Mesenchymal stem cell (in vitro differentiated cells and primary cell): ENCODE measurements at regions not wholly inside any gene's neighbourhood (a gene's known extent, or its start where the extent isn't known, plus 50 kb on each side); places are given as distances from the start of the nearest gene placed in this dataset.

Experiments used
- DNase-seq: peaks from one replicate; pipeline ENCODE4 v3.0.0-alpha.2; 2013
- H2AFZ ChIP-seq: one replicate; pipeline ENCODE4 v1.6.1; 2013; ENCODE audit warnings: low read depth, mild to moderate bottlenecking, control low read depth, inconsistent platforms, low read length, moderate library complexity
- H2AK5ac ChIP-seq: 2 replicates; pipeline ENCODE4 v1.6.1; 2013; ENCODE audit warnings: low read length, moderate library complexity, mild to moderate bottlenecking, inconsistent platforms; ENCODE audit not compliant: severe bottlenecking
- H2BK120ac ChIP-seq: one replicate; pipeline ENCODE4 v1.6.1; 2013; ENCODE audit warnings: low read depth, mild to moderate bottlenecking, inconsistent platforms, low read length, moderate library complexity
- H2BK12ac ChIP-seq, 2 experiments: one replicate each; pipeline ENCODE4 v1.6.1; 2013; ENCODE audit warnings: inconsistent platforms in 2 of 2, low read length in 2 of 2, mild to moderate bottlenecking in 2 of 2, moderate library complexity in 2 of 2, control low read depth in 1 of 2
- H2BK15ac ChIP-seq: one replicate; pipeline ENCODE4 v1.6.1; 2013; ENCODE audit warnings: mild to moderate bottlenecking, low read depth, inconsistent platforms; ENCODE audit not compliant: poor library complexity, severe bottlenecking
- H2BK5ac ChIP-seq: 2 replicates; pipeline ENCODE4 v1.6.1; 2013; ENCODE audit warnings: low read depth, mild to moderate bottlenecking, low read length, control low read depth, inconsistent platforms; ENCODE audit not compliant: poor library complexity, severe bottlenecking
- H3K14ac ChIP-seq, 2 experiments: one replicate each; pipeline ENCODE4 v1.6.1; 2013; ENCODE audit warnings: inconsistent platforms in 2 of 2, low read length in 2 of 2, control low read depth in 1 of 2, mild to moderate bottlenecking in 1 of 2, moderate library complexity in 1 of 2
- H3K18ac ChIP-seq, 2 experiments: one replicate each; pipeline ENCODE4 v1.6.1; 2013; ENCODE audit warnings: inconsistent platforms in 2 of 2, low read length in 2 of 2, control low read depth in 1 of 2, low read depth in 1 of 2, mild to moderate bottlenecking in 1 of 2
- H3K23ac ChIP-seq, 2 experiments: one replicate each; pipeline ENCODE4 v1.6.1; 2013; ENCODE audit warnings: inconsistent platforms in 2 of 2, low read length in 2 of 2, mild to moderate bottlenecking in 2 of 2, moderate library complexity in 2 of 2, control low read depth in 1 of 2
- H3K27ac ChIP-seq: 2 replicates; pipeline ENCODE4 v1.5.1; 2013; ENCODE audit warnings: mild to moderate bottlenecking, moderate library complexity, low read length, control low read depth, inconsistent platforms; ENCODE audit not compliant: poor library complexity, severe bottlenecking
- H3K27me3 ChIP-seq, 2 experiments: 2 replicates each; pipeline versions ENCODE4 v1.6.1 to v1.7.0; 2013; ENCODE audit warnings: low read length in 2 of 2, mild to moderate bottlenecking in 2 of 2, moderate library complexity in 2 of 2, control low read depth in 1 of 2, inconsistent platforms in 1 of 2; ENCODE audit not compliant: control insufficient read depth in 1 of 2, insufficient read depth in 1 of 2
- H3K36me3 ChIP-seq, 2 experiments: 2 replicates each; pipeline versions ENCODE4 v1.6.1 to v1.7.0; 2013; ENCODE audit warnings: low read length in 2 of 2, control low read depth in 1 of 2, inconsistent platforms in 1 of 2, low read depth in 1 of 2, mild to moderate bottlenecking in 1 of 2; ENCODE audit not compliant: insufficient read depth in 2 of 2, control insufficient read depth in 1 of 2
- H3K4ac ChIP-seq, 2 experiments: one replicate each; pipeline ENCODE4 v1.6.1; 2013; ENCODE audit warnings: inconsistent platforms in 2 of 2, low read length in 2 of 2, mild to moderate bottlenecking in 2 of 2, moderate library complexity in 2 of 2, control low read depth in 1 of 2, low read depth in 1 of 2
- H3K4me1 ChIP-seq: 2 replicates; pipeline ENCODE4 v1.6.1; 2013; ENCODE audit warnings: low read depth, low read length, control low read depth; ENCODE audit not compliant: control insufficient read depth, insufficient read depth
- H3K4me2 ChIP-seq: 2 replicates; pipeline ENCODE4 v1.6.1; 2013; ENCODE audit warnings: low read length, mild to moderate bottlenecking, inconsistent platforms; ENCODE audit not compliant: poor library complexity, severe bottlenecking
- H3K4me3 ChIP-seq, 2 experiments: 2 replicates each; pipeline versions ENCODE4 v1.5.1 to v1.7.0; 2013; ENCODE audit warnings: low read length in 2 of 2, mild to moderate bottlenecking in 2 of 2, control low read depth in 1 of 2, low read depth in 1 of 2; ENCODE audit not compliant: insufficient read depth in 1 of 2
- H3K79me1 ChIP-seq: replicated peaks from 2 replicates; pipeline ENCODE4 v1.6.1; 2013; ENCODE audit warnings: mild to moderate bottlenecking, control low read depth, low read length, inconsistent platforms; ENCODE audit not compliant: poor library complexity, severe bottlenecking
- H3K9ac ChIP-seq: 2 replicates; pipeline ENCODE4 v1.7.0; 2013; ENCODE audit warnings: mild to moderate bottlenecking, low read length, moderate library complexity
- H3K9me3 ChIP-seq: 2 replicates; pipeline ENCODE4 v1.7.0; 2013; ENCODE audit warnings: mild to moderate bottlenecking, low read length; ENCODE audit not compliant: control insufficient read depth
- H4K8ac ChIP-seq: one replicate; pipeline ENCODE4 v1.6.1; 2013; ENCODE audit warnings: inconsistent platforms, mild to moderate bottlenecking, low read length, moderate library complexity
- H4K91ac ChIP-seq: one replicate; pipeline ENCODE4 v1.6.1; 2013; ENCODE audit warnings: mild to moderate bottlenecking, low read length, inconsistent platforms
- WGBS: methylation state at CpG from one replicate; pipeline ENCODE4 v1.1.7; 2013; ENCODE audit warnings: mixed read lengths; 5-methylcytosine and 5-hydroxymethylcytosine counted together

DNA sequence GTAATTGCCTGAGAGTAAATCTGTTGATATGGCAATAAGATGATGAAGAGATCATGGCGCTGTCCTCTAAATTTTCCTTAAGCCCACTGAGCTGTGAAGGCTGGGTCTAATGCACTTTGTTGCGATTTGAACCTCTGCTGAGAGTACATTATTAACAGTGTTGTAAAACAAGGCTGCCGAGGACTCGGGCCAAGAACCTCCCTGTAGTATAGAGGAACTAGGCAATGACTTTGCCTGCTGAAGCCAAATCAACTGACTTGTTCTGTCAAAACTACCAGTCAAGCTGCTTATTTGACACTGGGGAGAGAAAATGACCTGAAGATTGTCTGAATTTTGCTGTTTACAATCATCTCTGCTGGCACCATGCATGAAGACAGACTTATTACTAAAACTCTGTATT lies 1154.7 kb downstream of the DTWD2 start:
- Histone ChIP-seq H2AFZ (no peak overlapping the region), H3K27ac (no peak overlapping the region), H3K4me3 (no peak overlapping the region), H4K91ac (no peak overlapping the region), H3K79me1 (no peaks in the 10 kb centered on the region), H3K23ac (no peak overlapping the region), H2BK15ac (no peak overlapping the region), H2AK5ac (no peak overlapping the region), H2BK120ac (no peak overlapping the region), H3K36me3 (no peaks in the 10 kb centered on the region), H3K9ac (no peak overlapping the region), H4K8ac (no peak overlapping the region), H3K14ac (no peak overlapping the region), H3K4me1 (no peaks in the 10 kb centered on the region), H3K4ac (no peak overlapping the region), H3K4me2 (no peak overlapping the region), H2BK12ac (no peak overlapping the region), H3K9me3 (peaks cover 6% of the 10 kb centered on the region), H3K18ac (no peak overlapping the region), H2BK5ac (no peak overlapping the region), H3K27me3 (no peaks in the 10 kb centered on the region)
- over 99% methylated on average over 4 of the region's 4 CpGs for WGBS
- no peak for DNase-seq

DNA sequence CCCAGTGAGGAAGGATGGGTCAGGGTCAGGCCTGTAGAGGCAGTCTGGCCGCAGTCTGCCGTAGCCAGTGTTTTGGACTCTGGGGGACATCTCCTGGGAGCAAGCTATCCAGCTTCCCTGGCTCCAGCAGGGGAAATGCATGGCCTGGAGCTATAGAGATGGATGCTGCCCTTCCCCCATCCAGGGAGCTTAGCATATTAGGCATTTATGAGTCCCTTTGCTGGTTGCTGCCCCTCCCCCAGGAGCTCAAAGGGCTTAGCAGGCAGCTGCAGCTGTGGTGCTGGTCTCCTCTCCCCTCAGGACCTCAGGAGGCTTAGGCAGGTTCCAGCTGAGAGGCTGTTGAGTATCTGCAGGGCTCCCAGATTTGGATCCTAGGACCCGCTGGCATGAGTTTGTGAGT lies 1158.7 kb downstream of the DTWD2 start:
- Histone ChIP-seq H3K14ac (no peak overlapping the region), H3K79me1 (no peaks in the 10 kb centered on the region), H3K27me3 (no peaks in the 10 kb centered on the region), H4K91ac (no peak overlapping the region), H2AK5ac (no peak overlapping the region), H3K23ac (no peak overlapping the region), H3K9me3 (peaks cover 6% of the 10 kb centered on the region), H2AFZ (no peak overlapping the region), H4K8ac (no peak overlapping the region), H3K18ac (no peak overlapping the region), H2BK5ac (no peak overlapping the region), H2BK12ac (no peak overlapping the region), H3K36me3 (no peaks in the 10 kb centered on the region), H2BK120ac (no peak overlapping the region), H3K4ac (no peak overlapping the region), H3K9ac (no peak overlapping the region), H3K4me2 (no peak overlapping the region), H3K27ac (no peak overlapping the region), H2BK15ac (no peak overlapping the region), H3K4me3 (no peak overlapping the region), H3K4me1 (no peaks in the 10 kb centered on the region)
- no peak for DNase-seq
- 83% methylated on average over 3 of the region's 3 CpGs for WGBS

DNA sequence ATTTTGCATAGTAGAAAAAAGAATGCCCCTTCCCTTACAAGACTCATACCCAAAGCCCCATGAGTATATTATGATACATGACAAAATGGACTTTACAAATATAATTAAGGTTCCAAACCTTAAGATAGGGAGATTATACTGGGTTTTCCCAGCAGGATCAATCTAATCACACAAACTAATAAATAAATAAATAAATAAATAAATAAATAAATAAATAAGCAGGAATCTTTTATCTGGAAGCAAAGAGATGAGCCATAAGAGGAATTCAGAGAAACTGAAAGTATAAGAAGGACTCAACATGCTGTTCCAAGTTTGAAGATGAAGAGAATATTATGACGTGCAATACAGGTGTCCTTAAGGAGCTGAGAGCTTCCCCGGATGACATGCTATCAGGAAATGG lies 1174.5 kb downstream of the DTWD2 start:
- Histone ChIP-seq H2AK5ac (no peak overlapping the region), H2BK120ac (no peak overlapping the region), H3K27me3 (no peaks in the 10 kb centered on the region), H3K9ac (no peak overlapping the region), H3K4me3 (no peak overlapping the region), H3K79me1 (no peaks in the 10 kb centered on the region), H2BK12ac (no peak overlapping the region), H4K91ac (no peak overlapping the region), H2AFZ (no peak overlapping the region), H3K18ac (no peak overlapping the region), H3K4me1 (no peaks in the 10 kb centered on the region), H3K27ac (no peak overlapping the region), H3K36me3 (no peaks in the 10 kb centered on the region), H4K8ac (no peak overlapping the region), H3K4me2 (no peak overlapping the region), H3K23ac (no peak overlapping the region), H2BK5ac (no peak overlapping the region), H3K9me3 (peaks cover 19% of the 10 kb centered on the region), H2BK15ac (no peak overlapping the region), H3K4ac (no peak overlapping the region), H3K14ac (no peak overlapping the region)
- WGBS: 100% methylated on average over 2 of the region's 2 CpGs
- no peak for DNase-seq

DNA sequence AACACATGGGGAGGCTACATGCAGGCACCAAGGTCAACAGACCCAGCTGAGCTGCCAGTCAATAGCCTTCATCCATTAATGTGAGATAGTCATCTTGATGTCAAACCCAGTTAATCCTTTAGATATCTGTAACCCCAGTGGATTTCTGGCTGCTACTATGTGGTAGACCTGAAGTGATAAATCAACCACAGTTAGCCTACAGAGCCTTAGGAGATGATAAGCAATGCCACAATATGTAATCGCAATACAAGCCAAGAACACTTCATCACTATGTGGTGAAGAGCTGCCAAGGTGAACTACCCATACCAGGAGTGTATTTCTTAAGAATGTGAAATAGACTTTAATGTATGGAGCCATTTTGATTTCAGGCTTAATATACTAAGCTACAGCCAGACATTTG lies 1175.5 kb downstream of the DTWD2 start:
- H3K79me1 ChIP-seq: no peaks in the 10 kb centered on the region
- no peak overlapping the region for H3K4me3 ChIP-seq
- no peak overlapping the region for H3K4me2 ChIP-seq
- H4K91ac ChIP-seq: no peak overlapping the region
- no peak overlapping the region for H2BK12ac ChIP-seq
- H4K8ac ChIP-seq: no peak overlapping the region
- no peak overlapping the region for H2BK120ac ChIP-seq
- 100% methylated on average over 1 of the region's 1 CpG for WGBS
- H3K14ac ChIP-seq: no peak overlapping the region
- H2AK5ac ChIP-seq: no peak overlapping the region
- no peak overlapping the region for H3K23ac ChIP-seq
- H3K4ac ChIP-seq: no peak overlapping the region
- no peaks in the 10 kb centered on the region for H3K4me1 ChIP-seq
- no peaks in the 10 kb centered on the region for H3K36me3 ChIP-seq
- no peak for DNase-seq
- H3K9me3 ChIP-seq: peaks cover 19% of the 10 kb centered on the region
- H3K18ac ChIP-seq: no peak overlapping the region
- H3K27ac ChIP-seq: no peak overlapping the region
- no peak overlapping the region for H2BK5ac ChIP-seq
- H2BK15ac ChIP-seq: no peak overlapping the region
- H2AFZ ChIP-seq: no peak overlapping the region
- no peaks in the 10 kb centered on the region for H3K27me3 ChIP-seq
- no peak overlapping the region for H3K9ac ChIP-seq
